Stimulated activated CD8-positive, alpha-beta memory T cell treated with anti-CD3 and anti-CD28 coated beads, Interleukin-12 subunit alpha, Interleukin-12 subunit beta, amount 100 ng/mL, for 24 hours (primary cell): ENCODE measurements at regions not wholly inside any gene's neighbourhood (a gene's known extent, or its start where the extent isn't known, plus 50 kb on each side); places are given as distances from the start of the nearest gene placed in this dataset.
"Not testable (repeated sequence)": the region's sequence is repeated elsewhere in the genome, so short reads cannot be mapped to it uniquely, and the experiment has no call there.

Experiments
- DNase-seq: peaks from one replicate; pipeline ENCODE4 v3.0.0-alpha.2; 2020; ENCODE audit errors: extremely low read depth

- DNase-seq, result no peak
Measured at GRCh38 chr13:50527188-50527587, 316.3 kb downstream of the DLEU7 start.

GRCh38 chr13:50527612-50528509 lies 315.6 kb downstream of the DLEU7 start:
- DNase-seq, result no peak

GRCh38 chr13:50529154-50529882 lies 314.2 kb downstream of the DLEU7 start:
- no peak for DNase-seq

- no peak for DNase-seq
Measured at GRCh38 chr13:50531917-50532899, 311.3 kb downstream of the DLEU7 start.

- no peak for DNase-seq
Measured at GRCh38 chr13:50535050-50535449, 308.4 kb downstream of the DLEU7 start.

- DNase-seq, result no peak
Measured at GRCh38 chr13:50537029-50537428, 306.5 kb downstream of the DLEU7 start.

- no peak for DNase-seq
Measured at GRCh38 chr13:50539791-50540530, 303.5 kb downstream of the DLEU7 start.

- DNase-seq, result no peak
Measured at GRCh38 chr13:50543141-50543540, 300.4 kb downstream of the DLEU7 start.

- DNase-seq, result no peak
Measured at GRCh38 chr13:50543782-50544181, 299.7 kb downstream of the DLEU7 start.

GRCh38 chr13:50544211-50544610 lies 299.3 kb downstream of the DLEU7 start:
- DNase-seq, result no peak

GRCh38 chr13:50547175-50547574 lies 296.3 kb downstream of the DLEU7 start:
- not testable (repeated sequence) for DNase-seq

GRCh38 chr13:50548586-50548985 lies 294.9 kb downstream of the DLEU7 start:
- DNase-seq, result no peak

- no peak for DNase-seq
Measured at GRCh38 chr13:50549221-50549942, 294.1 kb downstream of the DLEU7 start.

GRCh38 chr13:50550151-50550550 lies 293.3 kb downstream of the DLEU7 start:
- DNase-seq, result no peak

- no peak for DNase-seq
Measured at GRCh38 chr13:50552424-50552966, 291.0 kb downstream of the DLEU7 start.

- no peak for DNase-seq
Measured at GRCh38 chr13:50561739-50562138, 281.8 kb downstream of the DLEU7 start.

- DNase-seq, result no peak
Measured at GRCh38 chr13:50566646-50567045, 276.8 kb downstream of the DLEU7 start.

GRCh38 chr13:50572129-50572528 lies 271.4 kb downstream of the DLEU7 start:
- no peak for DNase-seq

GRCh38 chr13:50573066-50573465 lies 270.4 kb downstream of the DLEU7 start:
- no peak for DNase-seq

GRCh38 chr13:50574731-50575130 lies 268.8 kb downstream of the DLEU7 start:
- no peak for DNase-seq
